Pons (tissue), 1 donor: ENCODE measurements at regions not wholly inside any gene's neighbourhood (a gene's known extent, or its start where the extent isn't known, plus 50 kb on each side); places are given as distances from the start of the nearest gene placed in this dataset.

Experiments
- DNase-seq: peaks from one replicate; pipeline ENCODE4 v3.0.0-alpha.2; 2016; ENCODE audit warnings: low spot score

DNA sequence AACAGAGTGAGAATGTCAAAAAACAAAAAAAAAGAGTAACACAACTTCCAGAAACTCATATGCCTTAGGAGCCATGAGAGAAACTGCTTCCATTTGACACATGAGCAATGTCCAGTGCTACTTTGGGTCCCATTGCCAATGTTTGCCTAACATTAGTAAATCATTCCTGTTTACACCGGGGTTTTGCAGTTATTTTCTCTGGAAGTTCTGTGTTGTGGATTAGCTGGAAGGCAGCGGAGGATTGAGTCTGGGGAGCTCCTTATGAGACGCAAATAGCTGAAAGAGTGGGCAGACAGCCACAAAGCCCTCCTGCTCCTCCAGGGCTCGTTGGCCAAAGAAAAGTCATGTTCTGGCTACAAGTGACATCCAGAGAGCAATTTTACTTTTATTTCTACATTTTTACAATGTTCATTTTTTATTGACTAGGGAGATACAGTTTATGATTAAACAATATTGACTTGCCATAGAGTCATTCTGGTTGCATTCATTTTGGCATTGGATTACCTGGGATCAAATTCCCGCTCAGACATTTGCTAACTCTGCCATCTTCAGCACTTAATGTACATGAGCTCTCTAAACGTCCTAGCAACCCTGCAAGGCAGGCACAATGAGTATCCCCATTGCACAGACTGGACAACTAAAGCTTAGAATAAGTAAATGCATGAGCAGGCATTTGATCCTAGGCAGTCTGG, 66.4 kb upstream of the GALNT2 start:
- DNase-seq: no peak

DNA sequence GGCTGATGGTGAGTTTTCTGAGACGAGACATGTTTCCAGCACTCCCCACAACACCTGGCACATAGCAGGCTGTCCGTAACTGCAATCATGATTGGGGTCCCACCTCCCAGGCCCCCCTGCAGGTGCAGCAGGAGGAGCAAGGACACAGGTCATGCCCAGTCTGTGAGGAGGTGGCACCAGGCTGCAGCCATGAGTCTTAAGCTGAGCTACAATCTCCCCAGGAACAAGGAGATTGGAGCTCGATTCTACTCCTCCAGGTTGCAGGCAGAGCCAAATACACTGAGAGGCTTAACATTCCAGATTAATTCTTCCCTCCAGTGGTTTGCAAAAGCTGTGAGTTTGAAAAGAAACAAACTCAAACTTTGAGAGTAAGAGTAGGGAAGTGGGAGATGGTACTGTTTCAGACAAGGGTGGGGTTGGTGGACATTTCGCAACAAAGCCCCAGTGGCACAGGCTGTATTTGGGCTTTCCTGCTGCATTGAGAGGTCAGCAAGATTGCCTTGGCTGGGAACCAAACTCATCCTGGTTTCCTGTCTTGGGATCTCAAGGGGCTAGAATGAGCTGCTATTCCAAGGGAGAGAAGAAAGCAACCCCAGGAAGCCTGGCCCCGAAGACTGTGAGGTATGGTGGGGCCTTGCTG, 64.8 kb upstream of the GALNT2 start:
- peak; percentile 72 for DNase-seq

DNA sequence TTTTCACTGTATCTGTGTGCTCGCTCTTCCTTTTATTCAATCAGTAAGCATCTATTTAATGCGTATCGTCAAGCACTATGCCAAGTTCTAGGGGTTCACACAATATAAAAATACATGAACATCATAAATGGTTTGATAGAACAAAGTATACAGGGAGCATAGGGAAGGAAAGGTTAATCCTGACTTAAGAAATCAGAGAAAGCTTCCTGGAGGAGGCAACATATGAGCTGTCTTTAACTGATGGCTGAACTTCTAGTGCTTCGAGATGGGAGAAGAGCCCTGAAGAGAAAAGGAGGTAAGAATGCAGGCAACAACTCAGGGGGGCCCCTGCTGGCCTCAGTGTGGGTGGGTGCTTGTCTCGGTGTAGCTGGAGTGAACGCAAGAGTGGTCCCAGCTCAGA, 63.6 kb upstream of the GALNT2 start:
- DNase-seq: no peak

DNA sequence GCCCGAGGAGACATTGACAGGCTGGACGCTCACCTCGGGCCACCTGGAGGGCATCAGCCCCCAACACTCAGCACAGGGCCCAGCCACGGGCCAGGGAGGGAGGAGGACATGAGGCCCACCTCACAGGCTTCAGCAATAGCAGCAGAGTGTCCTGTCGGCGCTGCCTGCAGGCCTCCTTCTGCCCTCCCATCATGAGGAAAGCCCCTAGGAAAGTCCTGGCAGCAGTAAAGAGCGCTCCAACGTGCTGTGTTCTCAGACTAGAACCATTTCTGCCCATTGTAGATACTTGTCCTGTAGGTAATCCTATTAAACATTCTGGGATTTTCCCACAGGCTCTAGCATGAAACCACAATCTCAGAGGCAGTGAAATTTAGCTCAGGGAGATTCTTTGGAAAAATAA, 62.0 kb upstream of the GALNT2 start:
- DNase-seq: no peak

DNA sequence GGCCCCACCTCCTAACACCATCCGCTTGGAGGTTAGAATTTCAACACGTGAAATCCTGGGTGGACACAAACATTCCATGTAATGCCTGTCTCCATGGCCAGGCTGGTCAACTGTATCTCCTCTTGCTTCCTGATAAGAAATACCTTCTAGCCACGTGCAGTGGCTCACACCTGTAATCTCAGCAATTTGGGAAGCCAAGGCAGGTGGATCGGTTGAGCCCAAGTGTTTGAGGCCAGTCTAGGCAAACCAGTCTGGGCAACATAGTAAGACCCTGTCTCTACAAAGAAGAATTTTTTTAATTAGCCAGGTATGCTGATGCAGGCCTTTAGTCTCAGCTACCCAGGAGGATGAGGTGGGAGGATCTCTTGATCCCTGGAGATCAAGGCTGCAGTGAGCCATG, 58.3 kb upstream of the GALNT2 start:
- DNase-seq: no peak

DNA sequence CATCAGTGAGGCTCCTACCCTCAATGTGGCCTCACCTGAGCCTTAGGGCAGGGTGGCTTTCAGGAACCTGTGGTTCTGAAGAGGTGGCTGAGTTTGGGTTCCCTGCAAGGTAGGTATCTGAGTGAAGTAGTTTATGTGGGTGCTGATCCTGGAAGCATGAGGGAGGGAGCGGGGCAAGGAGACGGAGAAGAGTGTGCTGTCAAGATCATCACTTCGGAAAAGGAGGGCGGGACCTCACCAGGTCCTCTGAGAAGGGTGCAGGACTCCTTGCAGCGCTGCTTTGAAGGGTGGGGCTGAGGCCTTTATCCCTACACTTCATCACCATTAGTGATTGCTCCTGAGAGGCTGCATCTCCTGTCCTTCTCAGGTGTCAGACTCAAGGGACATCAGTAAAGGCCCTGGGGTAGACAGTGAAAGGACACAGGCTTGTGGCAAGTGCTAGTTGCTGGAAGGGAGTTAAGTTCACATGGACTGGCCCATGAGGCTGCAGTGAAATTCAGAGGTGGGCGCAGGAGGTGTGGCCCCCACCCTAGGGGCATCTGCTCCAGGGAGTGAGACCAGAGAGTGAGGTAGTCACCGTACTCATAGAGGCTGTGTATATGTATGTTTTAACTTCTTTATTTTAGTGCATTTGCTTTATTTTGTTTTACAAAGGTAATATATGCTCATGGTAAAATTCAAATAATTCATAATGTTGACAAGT, 57.3 kb upstream of the GALNT2 start:
- no peak for DNase-seq

DNA sequence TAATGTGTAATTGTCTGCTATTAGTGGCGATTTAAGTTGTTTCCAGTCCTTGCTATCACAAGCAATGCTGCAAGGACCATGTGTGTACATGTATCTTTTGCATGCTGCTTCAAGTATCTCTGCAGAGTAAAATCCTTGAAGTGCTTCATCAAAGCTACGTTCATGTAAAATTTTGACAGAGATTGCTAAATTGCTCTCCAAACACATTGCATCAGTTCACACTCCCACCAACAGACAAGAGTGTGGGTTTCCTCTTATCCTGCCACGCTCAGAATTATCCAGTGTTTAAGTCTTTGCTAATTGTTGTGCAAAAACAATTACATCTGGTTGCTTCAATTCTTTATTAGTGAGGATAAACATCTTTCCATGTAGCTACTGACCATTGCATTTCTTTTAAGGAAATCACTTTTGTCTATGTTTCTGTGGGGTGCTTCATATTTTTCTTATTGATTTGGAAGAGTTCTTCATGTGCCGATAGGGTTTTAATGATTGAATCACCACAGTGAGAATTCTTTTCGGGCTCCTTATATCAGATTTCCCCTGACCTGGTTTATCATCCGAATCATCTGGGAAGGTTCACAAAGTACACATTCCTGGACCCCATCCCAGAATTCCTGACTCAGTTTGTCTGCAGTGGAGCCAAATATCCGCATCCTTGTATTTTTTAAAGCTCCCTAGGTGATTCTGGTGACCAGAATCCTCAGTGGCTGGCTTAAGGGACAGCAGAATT, 56.3 kb upstream of the GALNT2 start:
- DNase-seq: no peak

DNA sequence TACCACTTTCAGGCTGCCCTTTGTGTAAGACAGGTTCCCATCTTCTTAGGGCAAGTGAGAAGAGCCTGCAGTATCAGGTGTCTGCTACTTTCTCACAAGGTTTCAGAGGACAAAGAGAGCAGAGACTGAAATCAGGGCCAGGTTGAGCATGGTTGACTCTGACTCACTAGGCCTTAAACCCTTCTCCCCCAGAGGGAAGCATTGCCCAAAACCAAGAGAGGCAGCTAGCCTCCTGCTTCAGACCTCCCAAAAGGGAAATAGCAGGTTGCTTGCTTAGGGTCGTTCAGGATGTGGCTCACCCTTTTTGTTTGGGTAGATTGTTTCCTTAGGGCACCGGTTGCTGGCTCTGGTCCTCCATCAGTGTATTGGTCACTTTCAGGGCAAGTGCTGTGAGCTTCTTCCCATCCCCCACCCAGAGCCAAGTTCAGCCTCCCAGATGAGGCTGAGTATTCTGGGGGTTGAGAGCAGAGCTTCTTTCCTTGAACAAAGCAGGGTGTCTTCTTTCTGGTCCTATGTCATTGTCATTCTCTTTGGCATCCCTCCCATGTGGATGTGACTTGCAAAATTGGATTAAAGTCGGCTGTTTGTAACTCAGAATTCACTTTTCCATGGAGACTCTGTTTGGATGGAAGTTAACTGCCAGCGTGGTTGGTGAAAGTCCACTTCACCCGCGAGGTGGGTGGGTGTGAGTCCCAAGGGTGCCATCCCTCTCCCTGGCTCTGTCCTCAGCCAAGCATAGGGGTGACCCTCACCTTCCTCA, 55.5 kb upstream of the GALNT2 start:
- DNase-seq: no peak

DNA sequence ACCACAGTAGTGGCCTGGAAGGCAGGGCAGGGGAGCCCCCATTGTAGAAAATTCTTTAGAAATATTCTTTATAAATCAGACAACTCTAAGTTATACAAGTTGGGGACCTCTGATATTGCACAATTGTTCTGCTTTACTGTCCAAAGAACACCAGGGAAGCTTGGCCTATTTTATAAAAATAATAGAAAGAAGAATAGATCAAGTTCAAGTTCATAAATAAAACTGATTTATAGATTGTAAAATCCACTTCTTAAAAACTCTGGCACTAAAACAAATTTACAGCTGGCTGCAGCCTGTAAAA, 55.0 kb upstream of the GALNT2 start:
- DNase-seq: no peak

DNA sequence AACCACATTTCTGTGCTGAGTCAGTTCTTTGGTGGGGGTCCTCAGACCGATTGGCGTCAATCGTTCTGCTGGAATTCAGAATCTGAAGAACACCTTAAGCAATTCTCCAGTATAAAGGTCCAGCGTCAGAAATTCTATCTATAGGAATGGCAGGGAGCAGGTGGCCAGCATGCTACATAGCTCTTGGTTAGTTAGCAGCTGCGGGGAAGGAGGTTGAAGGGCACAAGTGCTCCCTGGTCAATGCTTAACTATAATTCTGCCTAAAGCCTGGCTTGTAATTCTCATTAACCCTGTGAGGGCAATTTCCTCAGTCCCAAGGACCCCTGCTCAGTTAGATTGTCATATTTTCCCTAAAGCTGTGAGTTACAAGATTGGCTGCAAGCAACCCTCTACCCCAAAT, 54.3 kb upstream of the GALNT2 start:
- no peak for DNase-seq

DNA sequence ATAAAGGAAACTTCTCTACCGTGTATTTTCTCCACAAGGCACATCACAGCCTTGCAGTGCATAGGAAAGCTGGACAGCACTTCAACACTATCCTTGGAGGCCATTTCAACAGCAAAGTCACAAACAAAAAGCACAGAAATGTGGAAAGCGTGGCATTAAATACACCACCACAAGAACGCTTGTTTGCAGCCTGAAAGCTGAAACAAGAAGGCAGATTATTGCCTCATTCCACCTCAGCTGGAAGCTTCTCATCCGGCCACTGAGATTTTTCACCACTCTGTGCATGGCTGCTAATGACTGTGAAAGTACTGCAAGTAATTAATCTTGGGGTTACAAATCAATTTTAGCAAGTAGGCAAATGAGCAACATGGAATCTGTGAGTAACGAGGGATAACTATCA, 50.9 kb upstream of the GALNT2 start:
- DNase-seq: no peak
